ENCODE measurements at regions not wholly inside any gene's neighbourhood (a gene's known extent, or its start where the extent isn't known, plus 50 kb on each side); places are given as distances from the start of the nearest gene placed in this dataset.

DNA sequence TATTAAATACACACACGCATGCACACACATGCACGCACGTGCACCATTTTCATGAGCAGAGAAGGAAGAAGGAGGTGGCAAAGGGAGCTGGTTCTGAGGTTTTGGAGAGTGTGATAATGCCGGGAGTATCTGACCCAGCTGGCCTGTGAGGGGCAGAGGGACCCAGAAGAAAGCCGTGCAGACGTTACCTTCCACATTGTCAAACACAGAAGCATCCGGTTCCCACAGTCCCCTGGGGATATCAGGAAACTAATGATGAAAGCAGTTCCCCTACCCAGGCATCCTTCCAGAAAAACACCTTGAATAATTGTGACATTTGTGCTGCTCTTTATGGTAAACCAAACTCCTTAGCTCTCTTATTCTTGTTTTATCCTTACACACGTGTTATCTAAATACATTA, 85.7 kb upstream of the FAM180A start:
- TF ChIP-seq CTCF (IDR thresholded peaks at IDR 0.05; ENCODE audit: low read length), result no peak
- no peak for TF ChIP-seq EZH2 (optimal IDR thresholded peaks at IDR 0.05; ENCODE audit: low read depth, low read length)

Data from MM.1S (cell line).